ENCODE measurements at regions not wholly inside any gene's neighbourhood (a gene's known extent, or its start where the extent isn't known, plus 50 kb on each side); places are given as distances from the start of the nearest gene placed in this dataset.

DNA sequence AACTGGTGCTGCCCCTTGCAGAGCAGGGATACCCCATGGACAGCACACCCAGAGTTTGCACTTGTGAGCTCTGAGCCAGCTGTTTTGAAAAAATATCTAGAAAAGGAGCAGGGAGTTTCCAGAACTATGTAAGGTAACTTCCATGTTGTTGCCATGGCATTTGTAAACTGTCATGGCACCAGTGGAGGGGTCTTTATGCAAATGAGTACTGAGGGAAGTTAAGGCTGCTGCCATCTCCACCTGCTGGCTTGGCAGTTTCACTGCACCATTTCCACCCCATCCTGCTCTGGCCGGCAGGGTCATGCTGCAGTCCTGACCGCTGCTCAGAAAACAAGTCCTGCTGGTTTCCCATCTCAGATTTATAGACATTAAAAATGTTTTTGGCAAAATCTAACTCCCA, 52.3 kb upstream of the SNTG2 start:
- no peak for DNase-seq (ENCODE audit: low spot score)

DNA sequence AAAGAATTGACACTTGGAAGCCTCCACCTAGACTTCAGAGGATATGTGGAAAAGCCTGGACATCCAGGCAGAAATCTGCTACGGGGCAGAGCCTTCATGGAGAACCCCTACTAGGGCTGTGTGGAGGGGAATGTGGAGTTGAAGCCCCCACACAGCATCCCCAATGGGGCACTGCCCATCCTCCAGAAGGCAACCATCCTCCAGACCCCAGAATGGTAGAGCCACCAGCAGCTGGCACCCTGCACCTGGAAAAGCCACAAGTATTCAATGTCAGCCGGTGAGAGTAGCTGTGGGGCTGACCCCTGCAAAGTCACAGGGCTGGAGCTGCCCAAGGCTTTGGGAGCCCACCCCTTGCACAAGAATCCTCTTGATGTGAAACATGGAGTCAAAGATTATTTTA, 53.6 kb upstream of the SNTG2 start:
- no peak for DNase-seq (ENCODE audit: low spot score)

DNA sequence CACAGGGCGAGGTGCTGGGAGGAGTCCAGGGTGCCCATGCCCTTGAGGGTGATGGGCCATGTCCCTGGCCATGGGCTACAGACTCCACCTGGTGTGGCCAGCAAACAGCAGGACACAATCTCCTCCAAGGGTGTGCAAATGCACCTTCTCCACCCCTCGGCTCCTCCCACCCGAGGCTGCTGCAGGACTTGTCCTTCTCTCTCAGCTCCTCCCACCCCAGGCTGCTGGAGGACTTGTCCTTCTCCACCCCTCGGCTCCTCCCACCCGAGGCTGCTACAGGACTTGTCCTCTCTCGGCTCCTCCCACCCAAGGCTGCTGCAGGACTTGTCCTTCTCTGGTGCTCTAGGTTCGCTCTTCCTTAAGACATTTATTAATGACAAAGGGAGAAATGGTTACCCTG, 57.3 kb upstream of the SNTG2 start:
- no peak for DNase-seq (ENCODE audit: low spot score)

DNA sequence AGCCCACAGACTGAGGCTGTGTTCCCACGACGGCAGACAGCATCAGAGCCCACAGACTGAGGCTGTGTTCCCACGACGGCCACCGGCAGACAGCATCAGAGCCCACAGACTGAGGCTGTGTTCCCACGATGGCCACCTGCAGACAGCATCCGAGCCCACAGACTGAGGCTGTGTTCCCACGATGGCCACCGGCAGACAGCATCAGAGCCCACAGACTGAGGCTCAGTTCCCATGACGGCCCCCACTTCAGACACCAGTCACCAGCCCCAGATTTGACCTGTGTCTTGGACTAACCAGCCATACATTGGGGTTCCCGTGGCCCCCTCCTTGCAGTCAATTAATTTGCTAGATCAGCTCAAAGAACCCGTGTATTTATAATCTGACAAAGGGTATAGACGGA, 57.8 kb upstream of the SNTG2 start:
- no peak for DNase-seq (ENCODE audit: low spot score)

DNA sequence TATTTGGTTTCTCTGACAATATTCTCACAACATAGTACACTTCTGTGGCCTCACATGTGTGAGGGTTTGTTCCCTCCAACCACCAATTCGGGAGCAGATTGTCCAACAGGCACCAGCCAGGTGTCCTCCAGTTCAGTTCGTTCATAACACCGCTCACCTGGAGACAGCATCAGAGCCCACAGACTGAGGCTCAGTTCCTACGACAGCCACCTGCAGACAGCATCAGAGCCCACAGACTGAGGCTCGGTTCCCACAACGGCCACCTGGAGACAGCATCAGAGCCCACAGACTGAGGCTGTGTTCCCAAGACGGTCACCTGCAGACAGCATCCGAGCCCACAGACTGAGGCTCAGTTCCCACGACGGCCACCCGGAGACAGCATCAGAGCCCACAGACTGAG, 58.2 kb upstream of the SNTG2 start:
- no peak for DNase-seq (ENCODE audit: low spot score)

DNA sequence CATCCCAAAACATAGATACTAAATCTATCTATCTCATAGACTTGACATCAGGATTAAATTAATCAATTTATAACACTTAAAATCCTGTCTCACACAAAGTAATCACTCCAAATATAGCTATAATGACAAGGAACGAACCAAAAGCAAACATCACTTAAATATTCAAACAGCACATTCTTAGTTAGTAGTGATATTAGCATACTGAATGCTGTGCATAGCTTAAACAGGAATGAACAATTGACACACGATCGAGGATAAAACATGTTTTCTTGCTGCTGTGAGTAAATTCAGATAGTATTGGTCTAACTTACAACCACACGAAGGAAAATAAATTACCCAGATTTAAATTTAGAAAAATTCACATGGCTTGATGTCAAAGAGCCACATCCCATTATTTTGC, 58.9 kb upstream of the SNTG2 start:
- no peak for DNase-seq (ENCODE audit: low spot score)

DNA sequence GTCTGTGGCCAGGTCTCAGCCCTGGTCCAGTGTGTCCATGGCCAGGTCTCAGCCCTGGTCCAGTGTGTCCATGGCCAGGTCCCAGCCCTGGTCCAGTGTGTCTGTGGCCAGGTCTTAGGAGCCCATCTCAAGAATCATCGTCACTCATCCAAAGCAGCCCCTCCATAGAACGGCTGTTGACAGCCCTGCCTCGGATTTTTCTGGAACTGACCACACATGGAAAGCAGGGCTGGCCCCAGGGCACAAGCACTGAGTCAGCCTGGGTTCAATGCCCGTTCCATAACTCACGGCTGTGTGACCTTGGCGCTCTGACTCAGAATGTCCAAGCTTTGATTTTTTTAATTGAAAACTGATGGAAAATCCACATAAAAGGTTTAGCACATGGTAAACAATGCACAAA, 59.9 kb upstream of the SNTG2 start:
- DNase-seq (ENCODE audit: low spot score), result no peak

DNA sequence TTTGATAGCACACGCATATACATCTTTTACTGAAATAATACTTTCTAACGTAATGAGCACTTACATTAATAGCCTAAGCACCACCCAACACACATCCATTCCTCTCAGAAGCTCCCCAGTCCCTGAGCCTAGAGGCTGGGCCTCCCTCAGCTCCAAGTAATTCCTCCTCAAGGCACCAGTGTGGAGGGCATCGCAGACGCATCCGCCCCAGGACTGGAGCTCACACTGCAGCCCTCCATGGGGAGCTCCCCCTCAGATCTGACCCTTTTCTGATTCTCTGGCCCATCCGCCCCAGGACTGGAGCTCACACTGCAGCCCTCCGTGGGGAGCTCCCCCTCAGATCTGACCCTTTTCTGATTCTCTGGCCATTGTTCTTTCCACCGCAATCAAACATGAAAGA, 60.4 kb upstream of the SNTG2 start:
- no peak for DNase-seq (ENCODE audit: low spot score)

DNA sequence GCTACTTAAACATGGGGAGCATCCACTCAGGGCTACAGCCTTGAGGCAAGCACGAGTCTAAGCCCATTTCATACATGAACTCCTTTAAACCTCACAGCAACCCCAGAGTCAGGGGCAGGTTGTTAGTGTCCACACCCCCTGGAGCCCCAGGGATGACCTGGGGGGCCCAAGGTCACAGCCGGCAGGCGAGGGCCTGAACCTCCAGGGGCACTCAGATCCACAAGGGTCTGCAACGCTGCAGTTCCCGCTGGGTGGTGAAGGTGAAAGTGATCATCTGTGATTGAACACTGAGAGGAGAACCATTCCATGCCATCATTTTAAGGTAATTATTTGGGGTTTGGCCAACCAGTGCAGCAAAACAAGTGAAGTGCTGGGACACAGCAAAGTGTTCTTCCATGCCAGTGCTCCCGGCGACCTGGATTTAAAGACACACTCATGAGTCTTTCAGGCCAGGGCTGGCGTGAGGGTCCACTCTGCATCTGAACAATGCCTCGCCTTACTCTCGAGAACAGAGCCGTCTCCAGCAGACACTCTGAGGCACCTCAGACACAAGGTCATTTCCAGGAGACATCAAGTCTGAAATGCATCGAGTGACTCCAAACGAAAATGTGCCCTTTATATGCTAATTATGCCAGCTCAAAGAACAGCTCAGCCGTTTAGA, 61.6 kb upstream of the SNTG2 start:
- no peak for DNase-seq (ENCODE audit: low spot score)

DNA sequence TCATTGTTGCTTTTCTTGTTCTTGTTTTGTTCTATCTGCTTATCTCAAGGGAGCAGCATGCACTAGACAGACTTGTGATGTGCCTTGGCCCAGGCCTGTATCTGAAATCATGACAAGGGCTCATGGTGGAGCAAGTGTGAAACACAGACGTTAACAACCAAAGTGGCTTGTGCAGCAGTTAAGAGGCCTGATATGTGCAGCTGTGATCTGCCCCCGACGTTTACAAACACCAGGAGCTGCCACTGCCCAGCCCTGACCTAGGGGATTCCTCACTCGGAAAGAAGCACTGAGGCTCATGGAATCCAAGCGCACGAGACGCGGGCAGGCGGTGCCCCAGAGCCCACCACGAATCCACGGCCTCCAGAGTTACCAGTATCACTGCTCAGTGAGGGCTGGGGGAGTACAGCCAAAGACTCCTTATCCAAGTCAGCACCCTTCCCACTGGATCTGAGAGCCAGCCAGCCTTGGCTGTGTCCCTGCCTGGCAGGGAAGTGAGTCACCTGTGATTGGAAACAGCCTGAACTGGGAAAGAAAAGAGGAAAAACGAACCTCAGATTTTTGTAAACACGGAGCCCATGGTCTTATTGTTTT, 62.3 kb upstream of the SNTG2 start:
- DNase-seq (ENCODE audit: low spot score), result no peak

DNA sequence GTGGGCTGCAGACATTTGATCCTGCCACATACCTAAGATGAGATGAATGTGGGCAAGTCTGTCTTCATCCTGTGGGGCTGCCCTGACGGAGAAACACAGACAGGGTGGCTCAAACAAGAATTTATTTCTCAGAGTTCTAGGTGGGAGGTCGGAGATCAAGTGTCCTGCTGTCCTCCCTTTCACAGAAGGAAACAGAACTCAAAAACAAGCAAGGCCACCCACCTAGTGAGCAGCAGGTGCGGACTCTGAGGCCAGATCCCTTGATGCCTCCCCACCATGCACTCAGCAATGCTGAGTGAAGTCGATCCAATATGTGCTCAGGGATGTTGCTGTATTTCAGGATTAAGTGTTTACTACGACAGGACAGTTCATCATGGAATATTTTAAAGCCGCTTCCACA, 63.0 kb upstream of the SNTG2 start:
- no peak for DNase-seq (ENCODE audit: low spot score)

DNA sequence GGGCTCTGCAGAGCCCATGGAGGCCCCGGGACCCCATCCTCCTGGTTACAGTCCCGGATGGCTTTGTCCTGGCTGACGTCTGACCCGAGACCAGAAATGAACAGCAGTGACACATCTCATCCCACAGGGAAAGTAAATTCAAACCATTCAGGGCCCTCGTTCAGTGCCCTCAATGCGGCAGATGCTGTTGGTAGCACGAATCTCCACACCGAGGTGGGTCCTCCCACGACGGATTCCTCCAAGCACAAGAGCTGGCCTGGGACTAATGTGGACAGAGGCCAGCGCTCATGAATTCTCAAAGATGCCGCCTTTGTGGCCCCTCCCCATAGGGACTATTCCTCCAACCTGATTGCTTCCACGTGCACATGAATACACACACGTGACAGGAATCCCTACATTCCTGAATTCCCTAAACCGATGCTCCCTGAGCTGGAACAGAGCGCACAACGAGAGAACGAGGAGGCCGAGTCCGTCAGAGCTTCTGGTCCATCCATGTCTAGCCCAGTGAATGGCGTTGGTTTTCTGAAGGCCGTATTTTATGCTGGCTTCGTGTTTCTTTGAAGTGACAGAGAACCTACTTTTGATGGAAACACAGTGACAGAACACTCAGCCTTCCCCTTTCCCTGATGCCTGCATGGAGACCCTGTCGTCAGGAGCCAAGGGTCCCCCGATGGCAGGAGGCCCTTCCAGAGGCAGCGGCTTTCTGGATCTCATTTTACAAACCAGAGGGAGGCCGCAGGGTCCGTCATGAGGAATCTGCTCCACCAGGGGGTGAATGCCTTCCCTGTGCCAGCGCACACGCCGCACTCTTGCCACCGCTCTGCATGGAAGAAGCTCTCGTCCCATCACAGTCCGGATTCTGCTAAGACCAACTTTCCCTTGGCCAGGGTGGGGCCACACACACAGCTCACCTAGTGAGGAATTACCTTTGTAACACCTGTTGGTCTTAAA, 64.3 kb upstream of the SNTG2 start:
- DNase-seq (ENCODE audit: low spot score), result no peak

DNA sequence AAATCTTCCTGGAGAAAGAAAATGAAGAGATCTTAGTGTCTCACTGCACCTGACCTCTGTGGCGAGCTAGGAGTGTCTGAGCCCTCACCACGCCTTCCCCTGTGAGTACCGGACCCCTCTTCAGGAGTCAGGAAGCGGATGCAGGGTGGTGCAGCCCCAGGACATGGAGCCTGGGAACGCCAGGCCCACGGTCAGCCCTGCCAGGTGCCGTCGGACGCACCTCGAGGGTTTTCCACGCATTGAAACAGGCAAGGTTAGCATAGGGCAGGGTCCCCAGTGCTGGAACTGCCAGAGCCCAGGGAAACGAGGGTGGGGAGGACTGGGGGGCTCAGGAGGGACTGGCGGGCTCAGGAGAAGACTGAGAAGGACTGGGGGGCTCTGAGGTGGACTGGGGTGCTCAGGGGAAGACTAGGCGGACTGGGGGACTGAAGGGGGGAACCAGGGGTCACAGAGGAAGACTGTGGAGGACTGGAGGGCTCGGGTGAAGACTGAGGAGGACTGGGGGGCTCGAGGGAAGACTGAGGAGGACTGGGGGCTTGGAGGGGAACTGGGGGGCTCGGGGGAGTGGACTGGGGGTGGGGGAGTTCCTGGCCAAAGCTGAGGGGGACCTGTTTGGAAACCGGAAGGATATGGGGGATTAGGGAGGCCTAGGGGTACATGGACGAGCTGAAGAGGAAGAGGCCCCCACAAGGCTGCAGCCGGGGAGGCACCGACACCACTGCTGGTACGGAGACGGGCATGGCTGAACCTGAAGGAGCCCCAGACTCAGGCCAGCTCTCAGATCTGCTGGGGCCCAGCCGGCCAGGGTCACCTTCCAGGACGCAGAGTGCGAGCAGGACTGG, 65.2 kb upstream of the SNTG2 start:
- no peak for DNase-seq (ENCODE audit: low spot score)

DNA sequence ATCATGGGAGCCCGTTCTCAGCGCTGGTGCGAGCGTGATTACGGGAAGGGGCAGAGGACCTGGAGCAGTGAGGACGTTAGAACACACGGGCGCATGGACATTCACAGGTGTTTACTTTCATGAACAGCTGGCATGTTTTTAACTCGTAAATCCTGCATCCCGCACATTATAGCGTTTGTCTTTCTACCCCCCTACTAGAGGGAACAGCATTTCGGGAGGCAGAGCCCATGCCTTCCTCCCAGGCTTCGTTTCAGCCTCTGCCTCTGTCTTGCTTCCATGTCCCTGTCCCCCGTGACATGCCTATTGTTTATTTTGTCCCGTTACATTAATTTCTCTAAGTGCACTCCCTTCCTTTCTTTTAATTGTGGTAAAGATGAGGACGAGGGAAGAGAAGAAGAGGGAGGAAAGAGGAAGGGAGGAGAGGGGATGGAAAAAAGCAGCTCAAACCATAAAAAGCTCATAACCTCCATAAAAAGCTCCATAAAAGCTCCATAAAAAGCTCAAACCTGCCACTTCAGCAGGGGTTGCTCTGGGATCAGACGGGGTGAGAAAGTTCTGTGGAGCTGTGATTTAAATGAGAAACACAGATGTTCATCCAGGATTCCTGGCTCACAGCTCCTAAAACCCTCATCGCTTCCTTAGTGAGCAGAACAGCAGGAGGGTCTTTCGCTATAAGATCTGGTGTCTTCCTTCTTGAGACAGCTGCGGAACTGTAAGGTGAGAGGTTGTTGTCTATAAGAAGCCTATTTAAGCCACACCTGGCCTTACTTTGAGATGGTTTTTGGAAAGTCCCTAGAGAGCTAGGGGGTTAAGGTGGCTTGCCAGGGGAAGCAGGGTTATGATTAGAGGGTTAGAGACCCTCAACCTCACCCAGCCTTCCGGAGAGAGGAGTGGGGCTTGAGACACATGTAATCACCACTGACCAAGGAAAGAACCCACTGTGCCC, 66.6 kb upstream of the SNTG2 start:
- no peak for DNase-seq (ENCODE audit: low spot score)

DNA sequence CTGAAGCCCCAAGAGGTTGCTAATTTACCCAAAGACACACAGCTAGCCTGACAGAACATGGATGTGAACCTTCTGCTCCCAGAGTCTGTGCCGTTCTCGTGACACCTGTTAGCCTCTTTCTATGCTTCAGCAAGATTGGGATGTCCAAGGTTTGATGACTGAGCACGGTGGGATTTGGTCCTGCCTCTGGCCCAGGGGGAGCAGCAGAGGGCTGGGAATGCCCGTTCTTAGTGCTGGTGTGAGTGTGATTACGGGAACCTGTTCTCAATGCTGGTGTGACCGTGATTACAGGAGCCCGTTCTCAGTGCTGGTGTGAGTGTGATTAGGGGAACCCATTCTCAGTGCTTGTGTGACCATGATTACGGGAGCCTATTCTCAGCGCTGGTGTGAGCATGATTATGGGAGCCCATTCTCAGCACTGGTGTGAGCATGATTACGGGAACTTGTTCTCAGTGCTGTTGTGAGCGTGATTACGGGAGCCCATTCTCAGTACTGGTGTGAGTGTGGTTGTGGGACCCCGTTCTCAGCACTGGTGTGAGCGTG, 67.3 kb upstream of the SNTG2 start:
- no peak for DNase-seq (ENCODE audit: low spot score)

DNA sequence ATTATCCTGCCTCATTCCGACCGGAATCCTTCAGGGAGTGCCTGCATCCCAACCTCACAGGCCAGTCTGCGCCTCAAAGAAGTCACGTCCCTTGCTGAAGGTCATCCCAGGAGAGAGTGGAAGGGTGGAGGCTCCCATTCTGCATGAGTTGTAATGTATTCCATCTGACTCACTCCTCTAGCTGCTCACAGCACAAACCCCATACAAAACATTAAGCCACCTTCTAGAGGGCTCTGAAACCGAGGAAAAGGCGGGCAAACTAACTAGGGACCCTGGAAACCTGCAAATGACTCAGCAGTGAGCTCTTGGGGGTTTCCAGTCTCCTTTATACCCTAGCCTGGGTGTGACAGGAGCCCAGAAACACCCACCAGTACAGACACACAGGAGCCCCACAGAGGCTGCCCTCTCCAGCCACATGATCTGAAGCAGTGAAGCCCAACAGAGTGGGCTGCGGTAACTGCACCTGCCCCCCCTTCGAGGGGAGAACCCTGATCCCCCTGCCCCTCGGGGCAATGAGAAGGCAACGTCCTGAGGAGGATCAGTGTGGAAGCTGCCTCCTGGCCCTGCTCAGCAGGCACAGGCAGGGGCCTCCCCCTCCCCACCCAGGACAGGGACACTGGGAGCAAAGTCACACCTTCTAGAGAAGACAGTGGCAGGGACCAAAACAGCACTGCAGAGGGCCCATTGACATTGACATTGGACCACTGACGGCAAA, 69.3 kb upstream of the SNTG2 start:
- no peak for DNase-seq (ENCODE audit: low spot score)

DNA sequence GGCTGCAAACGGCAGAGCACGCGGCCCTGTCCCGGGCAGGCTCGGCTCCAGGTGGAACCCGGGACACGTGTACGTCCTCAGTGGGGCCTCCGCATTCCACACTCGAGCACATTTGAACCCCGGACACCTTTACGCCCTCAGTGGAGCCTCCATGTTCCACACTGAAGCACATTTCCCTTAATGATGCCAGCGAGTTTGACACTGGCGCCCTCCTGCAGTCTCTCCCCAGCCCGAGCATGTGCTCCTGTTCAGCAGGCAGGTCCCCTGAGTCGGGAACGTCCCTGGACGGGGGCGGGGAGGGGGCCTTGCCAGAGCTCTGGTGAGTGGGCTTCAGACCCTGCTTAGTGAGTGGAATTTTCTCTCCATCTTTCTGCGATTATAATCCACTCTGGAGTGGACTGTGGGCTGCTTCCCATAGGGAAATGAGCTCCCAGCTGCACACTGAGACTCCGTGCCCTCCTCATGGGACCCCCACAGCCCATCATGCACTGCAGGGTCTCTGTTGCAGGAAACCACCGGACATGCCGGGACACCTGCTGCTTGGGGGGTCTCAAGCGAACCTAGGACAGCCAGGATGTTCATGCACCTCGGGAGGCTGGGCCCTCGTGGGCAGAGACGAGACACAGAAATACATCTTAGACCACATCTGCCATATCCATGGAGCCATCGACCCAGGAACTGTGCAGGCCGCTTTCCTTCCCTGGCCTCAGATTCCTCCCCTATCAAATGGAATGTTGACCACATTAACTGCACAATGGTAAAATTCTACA, 70.3 kb upstream of the SNTG2 start:
- no peak for DNase-seq (ENCODE audit: low spot score)

DNA sequence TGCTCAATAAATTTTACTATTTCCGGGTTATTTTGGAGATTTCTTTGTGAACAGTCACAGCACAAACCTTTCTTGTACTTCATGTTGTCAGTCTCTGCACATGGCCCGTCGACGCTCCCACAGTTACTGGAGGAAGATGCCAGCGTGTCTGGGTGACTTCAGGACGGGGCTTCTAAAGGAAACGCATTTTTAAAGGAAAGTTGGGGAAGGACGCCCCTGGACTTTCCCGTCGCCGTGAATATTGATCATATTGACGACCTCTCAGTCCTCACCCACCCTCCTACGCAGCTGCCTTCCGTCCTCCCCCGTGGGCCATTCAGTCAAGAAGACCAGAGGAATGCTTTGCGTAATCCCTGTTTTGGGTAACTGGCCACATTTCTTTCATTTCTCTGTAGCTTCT, 71.1 kb upstream of the SNTG2 start:
- DNase-seq (ENCODE audit: low spot score), result no peak

DNA sequence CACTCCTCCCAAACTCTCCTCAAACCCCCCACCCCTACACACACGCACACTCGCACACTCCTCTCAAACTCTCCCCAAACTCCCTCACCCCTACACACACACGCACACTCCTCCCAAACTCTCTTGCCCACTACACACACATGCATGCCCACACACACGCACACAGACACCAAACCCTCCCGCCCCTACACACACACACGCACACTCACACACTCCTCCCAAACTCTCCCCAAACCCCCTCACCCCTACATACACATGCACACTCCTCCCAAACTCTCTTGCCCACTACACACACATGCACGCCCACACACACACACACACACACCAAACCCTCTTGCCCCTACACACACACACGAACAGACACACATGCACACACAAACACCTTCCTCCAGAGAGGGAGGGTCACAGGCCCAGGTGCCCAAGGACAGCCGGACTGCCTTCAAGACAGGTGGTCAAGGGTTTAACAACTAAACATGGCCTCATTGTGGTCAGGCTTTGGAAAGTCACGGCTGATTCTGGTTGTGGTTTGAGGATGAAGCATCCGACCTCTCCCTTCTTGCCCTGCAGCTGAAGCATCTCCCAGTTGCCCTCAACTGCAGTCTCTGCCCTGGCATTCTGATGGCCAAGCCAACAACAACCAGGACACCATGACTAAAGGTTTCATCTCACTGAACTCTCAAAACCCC, 72.3 kb upstream of the SNTG2 start:
- no peak for DNase-seq (ENCODE audit: low spot score)
